ENCODE measurements at regions not wholly inside any gene's neighbourhood (a gene's known extent, or its start where the extent isn't known, plus 50 kb on each side); places are given as distances from the start of the nearest gene placed in this dataset.

DNA sequence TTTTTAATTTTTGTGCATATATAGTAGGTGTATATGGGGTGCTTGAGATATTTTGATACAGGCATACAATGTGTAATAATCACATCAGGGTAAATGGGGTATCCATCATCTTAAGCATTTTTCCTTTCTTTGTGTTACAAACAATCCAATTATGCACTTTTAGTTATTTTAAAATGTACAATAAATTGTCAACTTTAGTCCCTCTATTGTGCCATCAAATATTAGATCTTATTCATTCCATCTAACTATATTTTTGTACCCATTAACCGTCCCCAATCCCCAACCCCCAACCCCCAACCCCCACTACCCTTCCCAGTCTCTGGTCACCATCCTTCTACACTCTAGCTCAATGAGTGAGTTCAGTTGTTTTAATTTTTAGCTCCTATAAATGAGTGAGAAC, 335.1 kb upstream of the C11orf87 start (continued):
- TF ChIP-seq FOSL1 (IDR thresholded peaks at IDR 0.05; ENCODE audit: low read depth): no peak
- TF ChIP-seq CBX3 (IDR thresholded peaks at IDR 0.05; ENCODE audit: low read depth): no peak

- Histone ChIP-seq H3K4me1 (ENCODE audit: control insufficient read depth in 1 of 2, insufficient read depth in 2 of 2, low read length in 2 of 2) (no peaks in the 10 kb centered on the region), H3K4me3 (replicated peaks in 1 of 2; ENCODE audit: low read depth in 1 of 2, low read length in 2 of 2) (no peak overlapping the region), H2AFZ (ENCODE audit: low read depth, low read length, poor library complexity, severe bottlenecking) (no peak overlapping the region), H3K27me3 (ENCODE audit: insufficient read depth, low read length) (no peaks in the 10 kb centered on the region), H3K27ac (ENCODE audit: low read depth, low read length) (no peak overlapping the region), H3K4me2 (ENCODE audit: low read length) (no peak overlapping the region), H3K9me3 (ENCODE audit: control insufficient read depth in 1 of 2, insufficient read depth in 1 of 2, low read depth in 1 of 2, low read length in 2 of 2) (no peaks in the 10 kb centered on the region), H3K36me3 (ENCODE audit: control insufficient read depth in 1 of 2, insufficient read depth in 2 of 2, low read length in 2 of 2) (no peaks in the 10 kb centered on the region), H3K9ac (ENCODE audit: low read length) (no peak overlapping the region), H3K9me2 (ENCODE audit: insufficient read depth) (no peaks in the 10 kb centered on the region), H4K20me1 (ENCODE audit: insufficient read depth) (no peaks in the 10 kb centered on the region), H3K79me2 (ENCODE audit: insufficient read depth, low read length) (no peaks in the 10 kb centered on the region)
- TF ChIP-seq YY1 (IDR thresholded peaks at IDR 0.05; ENCODE audit: extremely low read depth, insufficient replicate concordance, low read depth, low read length): no peak
- TF ChIP-seq SRF (IDR thresholded peaks at IDR 0.05; ENCODE audit: low read depth): no peak
- no peak for TF ChIP-seq EZH2phosphoT487 (IDR thresholded peaks at IDR 0.05; ENCODE audit: borderline replicate concordance)
- no peak for TF ChIP-seq ATF3 (IDR thresholded peaks at IDR 0.05)
- no peak for TF ChIP-seq EGR1 (IDR thresholded peaks at IDR 0.05; ENCODE audit: low read depth)
- DNase-seq (ENCODE audit: low read depth, low spot score) (no peak), ATAC-seq (no peak)
- BruUV-seq (replicated peaks): no TSS peak
- CTCF ChIA-PET: no interaction called here
- POLR2A ChIA-PET: no interaction called here
- intact Hi-C loops (cut with micrococcal nuclease): no loop called here
- RAD21 ChIA-PET (ENCODE audit: low non-redundant PET in 1 of 2, low total read pairs in 2 of 2, uncharacterized antibody in 2 of 2, unreplicated experiment in 2 of 2): no interaction called here
Measured at GRCh38 chr11:109088086-109088485, 333.9 kb upstream of the C11orf87 start.

DNA sequence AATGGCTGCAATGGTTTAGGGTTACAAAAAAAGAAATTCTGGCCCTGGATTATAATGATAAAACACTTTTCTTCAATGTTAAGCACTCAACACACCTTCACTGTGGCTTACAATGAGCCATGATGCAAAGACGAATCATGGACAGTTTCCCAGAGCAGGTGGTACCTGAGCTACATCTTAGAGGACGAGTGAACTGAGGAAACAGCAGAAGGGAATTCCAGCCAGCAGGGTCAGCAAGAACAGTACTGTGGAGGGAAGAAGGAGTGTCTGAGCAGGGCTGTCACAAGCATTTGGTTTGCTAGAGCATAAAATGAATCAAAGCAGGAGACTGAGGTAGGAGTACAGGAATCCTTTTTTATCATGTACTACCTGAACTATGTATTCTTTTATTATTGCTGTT, 332.8 kb upstream of the C11orf87 start:
- no peak for TF ChIP-seq REST (IDR thresholded peaks at IDR 0.05; ENCODE audit: low read depth)
- TF ChIP-seq ELF1 (IDR thresholded peaks at IDR 0.05; ENCODE audit: borderline replicate concordance, low read depth): no peak
- no peak for TF ChIP-seq YY1 (IDR thresholded peaks at IDR 0.05; ENCODE audit: extremely low read depth, insufficient replicate concordance, low read depth, low read length)
- no peak for TF ChIP-seq ZFX (IDR thresholded peaks at IDR 0.05)
- TF ChIP-seq SRF (IDR thresholded peaks at IDR 0.05; ENCODE audit: low read depth): no peak
- ATAC-seq (no peak), DNase-seq (ENCODE audit: low read depth, low spot score) (no peak)
- no peak overlapping the region for H3K27ac ChIP-seq (ENCODE audit: low read depth, low read length)
- no peaks in the 10 kb centered on the region for H3K79me2 ChIP-seq (ENCODE audit: insufficient read depth, low read length)
- ChIA-PET RAD21 (ENCODE audit: low non-redundant PET in 1 of 2, low total read pairs in 2 of 2, uncharacterized antibody in 2 of 2, unreplicated experiment in 2 of 2) (no interaction called here), CTCF (no interaction called here), POLR2A (no interaction called here)
- H3K9me3 ChIP-seq (ENCODE audit: control insufficient read depth in 1 of 2, insufficient read depth in 1 of 2, low read depth in 1 of 2, low read length in 2 of 2): no peaks in the 10 kb centered on the region
- no peak overlapping the region for H3K9ac ChIP-seq (ENCODE audit: low read length)
- no peak overlapping the region for H2AFZ ChIP-seq (ENCODE audit: low read depth, low read length, poor library complexity, severe bottlenecking)
- H3K36me3 ChIP-seq (ENCODE audit: control insufficient read depth in 1 of 2, insufficient read depth in 2 of 2, low read length in 2 of 2): no peaks in the 10 kb centered on the region
- no peak overlapping the region for H3K4me2 ChIP-seq (ENCODE audit: low read length)
- H3K9me2 ChIP-seq (ENCODE audit: insufficient read depth): no peaks in the 10 kb centered on the region
- H4K20me1 ChIP-seq (ENCODE audit: insufficient read depth): no peaks in the 10 kb centered on the region
- H3K4me3 ChIP-seq (replicated peaks in 1 of 2; ENCODE audit: low read depth in 1 of 2, low read length in 2 of 2): no peak overlapping the region
- intact Hi-C loops (cut with micrococcal nuclease): no loop called here
- no peaks in the 10 kb centered on the region for H3K27me3 ChIP-seq (ENCODE audit: insufficient read depth, low read length)
- BruUV-seq (replicated peaks): no TSS peak
- H3K4me1 ChIP-seq (ENCODE audit: control insufficient read depth in 1 of 2, insufficient read depth in 2 of 2, low read length in 2 of 2): no peaks in the 10 kb centered on the region
